Left lung (tissue), 4 donors: ENCODE measurements at regions not wholly inside any gene's neighbourhood (a gene's known extent, or its start where the extent isn't known, plus 50 kb on each side); places are given as distances from the start of the nearest gene placed in this dataset.

ENCODE experiments used
- ATAC-seq: fragments of 200-7000 bp; cut with Tn5 transposase; one replicate; pipeline ENCODE4 v1.9.1; 2020; ENCODE audit warnings: moderate library complexity
- DNase-seq, 4 donors: peaks; one replicate each; pipeline ENCODE4 v3.0.0-alpha.2; 2013 to 2020
- H3K27ac ChIP-seq, 2 donors: fragments of 200-600 bp; sonication (generic) in 1 of 2; one replicate each; pipeline versions ENCODE4 v1.5.0 to v1.8.0; 2020 to 2021
- H3K27me3 ChIP-seq, 2 donors: fragments of 200-600 bp; sonication (generic) in 1 of 2; one replicate each; pipeline versions ENCODE4 v1.5.0 to v1.8.0; 2020 to 2021
- H3K36me3 ChIP-seq, 2 donors: fragments of 200-600 bp; sonication (generic) in 1 of 2; one replicate each; pipeline versions ENCODE4 v1.5.0 to v1.8.0; 2020 to 2021
- H3K4me1 ChIP-seq, 2 donors: fragments of 200-600 bp; one replicate each; pipeline ENCODE4 v1.8.0; 2021
- H3K4me3 ChIP-seq, 2 donors: fragments of 200-600 bp; sonication (generic) in 1 of 2; one replicate each; pipeline versions ENCODE4 v1.5.0 to v1.8.0; 2020 to 2021; ENCODE audit warnings: mild to moderate bottlenecking in 1 of 2
- H3K9me3 ChIP-seq, 2 donors: fragments of 200-600 bp; sonication (generic) in 1 of 2; one replicate each; pipeline versions ENCODE4 v1.5.0 to v1.8.0; 2020 to 2021
- CTCF ChIP-seq, 2 donors: fragments of 200-600 bp; sonication (generic) in 1 of 2; IDR thresholded peaks; one replicate each; pipeline versions ENCODE4 v1.5.0 to v1.8.0; 2021; ENCODE audit warnings: antibody characterized with exemption in 2 of 2
- intact Hi-C, 2 donors: fragments of 100-400 bp; cut with DNase I; formaldehyde crosslinking; loops; one replicate each; pipeline versions ENCODE4 v1.11.2 to v1.14.2; 2022
- donor health status: DM: no; HTN: yes; CAD: no.
- donor health status: DM: no; HTN: no; CAD: no.

GRCh38 chr1:30348147-30348546 is 375.2 kb downstream of the MATN1 start:
- H3K36me3 ChIP-seq = no peaks in the 10 kb centered on the region
- peaks cover 4 to 51% of the 10 kb centered on the region in 2 donors for H3K27me3 ChIP-seq
- ATAC-seq (no peak), DNase-seq (no peak)
- intact Hi-C loops = no loop called here
- H3K27ac ChIP-seq = no peak overlapping the region
- no peak overlapping the region for H3K4me3 ChIP-seq
- H3K9me3 ChIP-seq = peaks cover 0 to 5% of the 10 kb centered on the region in 2 donors
- TF ChIP-seq CTCF (IDR thresholded peaks at IDR 0.05) = no peak
- no peaks in the 10 kb centered on the region for H3K4me1 ChIP-seq

GRCh38 chr1:30345491-30346130 is 377.8 kb downstream of the MATN1 start:
- ATAC-seq (no peak), DNase-seq (no peak)
- Histone ChIP-seq H3K36me3 (no peaks in the 10 kb centered on the region), H3K9me3 (peaks cover 0 to 5% of the 10 kb centered on the region in 2 donors), H3K4me3 (no peak overlapping the region), H3K4me1 (no peaks in the 10 kb centered on the region), H3K27me3 (peaks cover 17 to 64% of the 10 kb centered on the region in 2 donors), H3K27ac (no peak overlapping the region)
- no peak for TF ChIP-seq CTCF (IDR thresholded peaks at IDR 0.05)
- intact Hi-C loops = no loop called here

- H3K27me3 ChIP-seq = peaks cover 17 to 69% of the 10 kb centered on the region in 2 donors
- H3K27ac ChIP-seq = no peak overlapping the region
- H3K4me3 ChIP-seq = no peak overlapping the region
- no peaks in the 10 kb centered on the region for H3K36me3 ChIP-seq
- no peak for DNase-seq
- TF ChIP-seq CTCF (IDR thresholded peaks at IDR 0.05) = no peak
- H3K4me1 ChIP-seq = no peaks in the 10 kb centered on the region
- intact Hi-C loops = no loop called here
- ATAC-seq = no peak
- peaks cover 0 to 5% of the 10 kb centered on the region in 2 donors for H3K9me3 ChIP-seq
Measured at GRCh38 chr1:30343562-30343961, 379.8 kb downstream of the MATN1 start.

GRCh38 chr1:30342535-30343141 is 380.7 kb downstream of the MATN1 start:
- intact Hi-C loops = no loop called here
- Histone ChIP-seq H3K27ac (no peak overlapping the region), H3K4me3 (no peak overlapping the region), H3K27me3 (peaks cover 17 to 65% of the 10 kb centered on the region in 2 donors), H3K36me3 (no peaks in the 10 kb centered on the region), H3K9me3 (peaks cover 0 to 5% of the 10 kb centered on the region in 2 donors), H3K4me1 (no peaks in the 10 kb centered on the region)
- DNase-seq (no peak), ATAC-seq (no peak)
- no peak for TF ChIP-seq CTCF (IDR thresholded peaks at IDR 0.05)

- ATAC-seq (no peak), DNase-seq (no peak)
- Histone ChIP-seq H3K36me3 (no peaks in the 10 kb centered on the region), H3K27me3 (peaks cover 17 to 59% of the 10 kb centered on the region in 2 donors), H3K4me3 (no peak overlapping the region), H3K4me1 (no peaks in the 10 kb centered on the region), H3K27ac (no peak overlapping the region), H3K9me3 (peaks cover 0 to 5% of the 10 kb centered on the region in 2 donors)
- TF ChIP-seq CTCF (IDR thresholded peaks at IDR 0.05) = no peak
- intact Hi-C loops = no loop called here
Measured at GRCh38 chr1:30340934-30341333, 382.5 kb downstream of the MATN1 start.
